K562 (cell line): ENCODE measurements at regions not wholly inside any gene's neighbourhood (a gene's known extent, or its start where the extent isn't known, plus 50 kb on each side); places are given as distances from the start of the nearest gene placed in this dataset.

Experiments used
- ATAC-seq: fragments of 200-7000 bp; cut with Tn5 transposase; 3 replicates; pipeline ENCODE4 v1.9.1; 2020; ENCODE audit warnings: moderate library complexity
- BruUV-seq: library from RNA; stranded (reverse); fragments of 400-500 nt; replicated peaks from 2 replicates; lab custom pipeline; 2021; lab: Mats Ljungman, UMichigan
- CTCF ChIA-PET: fragments of 300-600 bp; formaldehyde crosslinking; extraction: SDS; loops from one replicate; lab custom pipeline; 2021; ENCODE audit warnings: low intra/inter-chr PET ratio; lab: Yijun Ruan, JAX
- POLR2A ChIA-PET: fragments of 300-600, 350-650 bp; sonication (Branson Sonifier 250); formaldehyde crosslinking; extraction: SDS; loops from one replicate; lab custom pipeline; 2021; ENCODE audit warnings: antibody characterized with exemption, inconsistent platforms; lab: Yijun Ruan, JAX
- DNase-seq, 4 experiments: peaks; one replicate each; pipeline versions ENCODE4 v3.0.0 to v3.0.0-alpha.2; 2011 to 2018; ENCODE audit warnings: low spot score in 3 of 4, mixed read lengths in 3 of 4; ENCODE audit errors: extremely low read depth in 1 of 4
- FAIRE-seq: peaks from 2 replicates; lab custom pipeline; 2011; peaks lifted over from hg19 to GRCh38; lab: Jason Lieb, UNC
- H2AFZ ChIP-seq: 2 replicates; pipeline ENCODE4 v1.6.0; 2011; ENCODE audit warnings: low read depth, low read length, control low read depth, inconsistent platforms
- H3K27ac ChIP-seq: fragments of 200-600 bp; 3 replicates; pipeline ENCODE4 v1.8.0; 2011; ENCODE audit warnings: low read depth, mild to moderate bottlenecking, control low read depth, inconsistent platforms, low read length, moderate library complexity, mixed read lengths; ENCODE audit errors: extremely low read depth
- H3K27me3 ChIP-seq, 2 experiments: fragments of 300-600 bp in 1 of 2; 2 replicates in 1 of 2; 3 replicates in 1 of 2; pipeline versions ENCODE4 v1.6.0 to v1.8.0; 2011; ENCODE audit warnings: inconsistent platforms in 2 of 2, low read length in 2 of 2, mild to moderate bottlenecking in 1 of 2, mixed read lengths in 1 of 2, moderate library complexity in 1 of 2; ENCODE audit not compliant: control insufficient read depth in 2 of 2, insufficient read depth in 2 of 2
- H3K36me3 ChIP-seq: fragments of 300-600 bp; 3 replicates; pipeline ENCODE4 v1.8.0; 2011; ENCODE audit warnings: mild to moderate bottlenecking, low read length, inconsistent platforms; ENCODE audit not compliant: control insufficient read depth, insufficient read depth
- H3K4me1 ChIP-seq, 2 experiments: fragments of 200-600 bp in 1 of 2; replicated peaks in 1 of 2; 2 replicates in 1 of 2; 3 replicates in 1 of 2; pipeline versions ENCODE4 v1.5.1 to v1.8.0; 2011; ENCODE audit warnings: inconsistent platforms in 2 of 2, low read length in 2 of 2, mild to moderate bottlenecking in 1 of 2, mixed read lengths in 1 of 2, moderate library complexity in 1 of 2; ENCODE audit not compliant: control insufficient read depth in 2 of 2, insufficient read depth in 2 of 2
- H3K4me2 ChIP-seq: 2 replicates; pipeline ENCODE4 v1.6.1; 2011; ENCODE audit warnings: low read length, control low read depth, inconsistent platforms, mixed read lengths; ENCODE audit not compliant: insufficient read depth
- H3K4me3 ChIP-seq: fragments of 200-600 bp; sonication (generic), shearing (Covaris generic); 2 replicates; pipeline ENCODE4 v1.5.1; 2016; ENCODE audit warnings: control low read depth, inconsistent platforms
- H3K79me2 ChIP-seq: fragments of 200-600 bp; 3 replicates; pipeline ENCODE4 v1.8.0; 2011; ENCODE audit warnings: low read length, inconsistent platforms; ENCODE audit not compliant: control insufficient read depth, insufficient read depth
- H3K9ac ChIP-seq, 2 experiments: 2 replicates each; pipeline versions ENCODE4 v1.6.0 to v1.6.1; 2011; ENCODE audit warnings: low read depth in 2 of 2, low read length in 2 of 2, control low read depth in 1 of 2, inconsistent platforms in 1 of 2, mild to moderate bottlenecking in 1 of 2, mixed read lengths in 1 of 2; ENCODE audit not compliant: insufficient read depth in 1 of 2
- H3K9me1 ChIP-seq: one replicate; pipeline ENCODE4 v1.6.0; 2011; ENCODE audit warnings: inconsistent platforms, mild to moderate bottlenecking, low read length, moderate library complexity; ENCODE audit not compliant: control insufficient read depth, insufficient read depth
- H3K9me3 ChIP-seq: replicated peaks from 2 replicates; pipeline ENCODE4 v1.5.1; 2011; ENCODE audit warnings: low read depth, low read length, inconsistent platforms; ENCODE audit not compliant: control insufficient read depth, insufficient read depth
- H4K20me1 ChIP-seq: replicated peaks from 2 replicates; pipeline ENCODE4 v1.6.1; 2011; ENCODE audit warnings: low read length, inconsistent platforms, mixed read lengths; ENCODE audit not compliant: control insufficient read depth, insufficient read depth
- BACH1 ChIP-seq: fragments of 200-800 bp; sonication (Bioruptor generic); IDR thresholded peaks from 2 replicates; pipeline ENCODE4 v1.6.1; 2016; ENCODE audit warnings: missing genetic modification characterization, missing compliant biosample characterization
- CC2D1A ChIP-seq: fragments of 450-650 bp; IDR thresholded peaks from 2 replicates; pipeline ENCODE4 v1.6.1; 2017; ENCODE audit warnings: mild to moderate bottlenecking
- CTBP1 ChIP-seq: fragments of 450-650 bp; IDR thresholded peaks from 2 replicates; pipeline ENCODE4 v1.6.1; 2016; ENCODE audit warnings: borderline replicate concordance
- JUND ChIP-seq, 2 experiments: IDR thresholded peaks; 2 replicates in 1 of 2; 3 replicates in 1 of 2; pipeline ENCODE4 v1.6.1; 2011; ENCODE audit warnings: borderline replicate concordance in 2 of 2, low read depth in 2 of 2, low read length in 2 of 2, improper control_type of control experiment in 1 of 2, missing biosample characterization in 1 of 2, missing genetic modification characterization in 1 of 2, missing genetic modification reagents in 1 of 2
- KAT2B ChIP-seq: IDR thresholded peaks from one replicate; pipeline ENCODE4 v1.6.1; 2012; ENCODE audit warnings: low read depth, mild to moderate bottlenecking, control low read depth, inconsistent platforms, low read length, moderate library complexity
- KLF10 ChIP-seq: fragments of 250-450 bp; sonication (Bioruptor Pico); IDR thresholded peaks from 2 replicates; pipeline ENCODE4 v1.6.1; 2021; ENCODE audit warnings: matching md5 sums
- NFIC ChIP-seq: fragments of 450-650 bp; IDR thresholded peaks from 2 replicates; pipeline ENCODE4 v1.6.1; 2017; ENCODE audit warnings: mild to moderate bottlenecking, inconsistent platforms
- NRF1 ChIP-seq, 2 experiments: fragments of 450-650 bp; IDR thresholded peaks in 1 of 2; conservative IDR thresholded peaks in 1 of 2; 2 replicates each; pipeline ENCODE4 v1.6.1; 2014; ENCODE audit warnings: mild to moderate bottlenecking in 2 of 2
- SAFB2 ChIP-seq: fragments of 200-400 bp; formaldehyde crosslinking; IDR thresholded peaks from 2 replicates; pipeline ENCODE4 v1.6.1; 2018; ENCODE audit warnings: borderline replicate concordance, low read length, low read depth, moderate library complexity; ENCODE audit not compliant: severe bottlenecking
- SNRNP70 ChIP-seq: fragments of 200-400 bp; formaldehyde crosslinking; optimal IDR thresholded peaks from 2 replicates; pipeline ENCODE3; 2017; ENCODE audit warnings: low read depth, low read length
- SRSF3 ChIP-seq: fragments of 200-400 bp; formaldehyde crosslinking; IDR thresholded peaks from 2 replicates; pipeline ENCODE4 v1.6.1; 2016; ENCODE audit warnings: mild to moderate bottlenecking, low read length, moderate library complexity; ENCODE audit not compliant: insufficient read depth
- SUPT5H ChIP-seq: fragments of 450-650 bp; IDR thresholded peaks from 2 replicates; pipeline ENCODE4 v1.6.1; 2016
- ZC3H4 ChIP-seq: sonication (generic); formaldehyde crosslinking; IDR thresholded peaks from 2 replicates; pipeline ENCODE4 v1.9.0; 2021; ENCODE audit warnings: missing genetic modification reagents, borderline replicate concordance
- ZNF431 ChIP-seq: sonication (generic); formaldehyde crosslinking; IDR thresholded peaks from 2 replicates; pipeline ENCODE4 v1.8.0; 2022; ENCODE audit warnings: mild to moderate bottlenecking, missing genetic modification reagents
- ZNF766 ChIP-seq: fragments of 200-800 bp; sonication (Bioruptor generic); conservative IDR thresholded peaks from 2 replicates; pipeline ENCODE4 v1.6.1; 2016; ENCODE audit warnings: missing genetic modification characterization, missing compliant biosample characterization
- ZNF77 ChIP-seq: fragments of 250-450 bp; sonication (Bioruptor Pico); IDR thresholded peaks from 2 replicates; pipeline ENCODE4 v1.5.0; 2020
- ZNF778 ChIP-seq: fragments of 450-650 bp; formaldehyde crosslinking; IDR thresholded peaks from 2 replicates; pipeline ENCODE4 v1.4.0; 2020; ENCODE audit warnings: mild to moderate bottlenecking, moderate library complexity
- WGBS: fragments of 100-300 bp; shearing (Covaris generic); methylation state at CpG from one replicate; pipeline ENCODE4 v1.1.6; 2016; ENCODE audit warnings: low coverage, mixed read lengths; ENCODE audit not compliant: insufficient coverage; ENCODE audit errors: missing lambda C conversion rate; 5-methylcytosine and 5-hydroxymethylcytosine counted together
- in situ Hi-C: fragments of 300-500 bp; cut with MboI; formaldehyde crosslinking; loops from 4 replicates; pipeline ENCODE4 v1.15.0; 2018; ENCODE audit warnings: inconsistent platforms, mixed read lengths
- intact Hi-C: fragments of 100-400 bp; cut with micrococcal nuclease; formaldehyde crosslinking; loops from 2 replicates; pipeline ENCODE4 v1.14.2; 2022
- TF ChIP-seq, protein P1 (sequence below): fragments of 250-450 bp; sonication (Bioruptor Pico); IDR thresholded peaks from 2 replicates; pipeline ENCODE4 v1.8.0; 2021; ENCODE audit warnings: moderate library complexity, mild to moderate bottlenecking, inconsistent platforms
- TF ChIP-seq, protein P2 (sequence below): sonication (generic); formaldehyde crosslinking; IDR thresholded peaks from 2 replicates; pipeline ENCODE4 v1.8.0; 2022; ENCODE audit warnings: mild to moderate bottlenecking, missing genetic modification reagents

DNA sequence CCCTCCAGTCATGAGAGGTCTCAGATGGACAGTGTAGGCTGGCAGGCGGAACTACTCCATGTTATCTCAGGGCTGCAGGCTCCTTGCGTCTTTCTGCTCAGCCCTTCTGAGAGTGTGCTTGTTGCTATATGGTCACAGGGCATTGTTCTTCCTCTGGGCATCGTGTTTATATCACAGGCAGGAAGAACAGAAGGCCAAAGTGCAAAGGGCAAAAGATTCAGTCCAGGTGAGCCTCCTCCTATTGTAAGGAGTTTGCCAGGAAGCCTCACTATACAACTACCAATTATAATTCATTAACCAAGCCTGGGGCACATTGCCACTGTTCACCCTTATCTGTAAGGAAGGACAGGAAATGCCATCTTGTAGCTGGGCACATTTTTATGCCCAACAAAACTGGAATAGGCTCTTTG is 195.5 kb upstream of the KITLG start:
- no peak overlapping the region for H3K27ac ChIP-seq
- 2% methylated on average over 3 of the region's 3 CpGs for WGBS
- no peaks in the 10 kb centered on the region for H4K20me1 ChIP-seq
- H3K27me3 ChIP-seq = no peaks in the 10 kb centered on the region
- ATAC-seq (no peak), DNase-seq (no peak), FAIRE-seq (no peak)
- no peak overlapping the region for H3K4me2 ChIP-seq
- in situ Hi-C loops = no loop called here
- POLR2A ChIA-PET = no interaction called here
- TF ChIP-seq NRF1 (conservative IDR thresholded peaks at IDR 0.05 in 1 of 2, IDR thresholded peaks at IDR 0.05 in 1 of 2) (no peak), KAT2B (no peak), SAFB2 (no peak), ZC3H4 (CRISPR knock-in tag) (no peak), ZNF766 (CRISPR knock-in tag) (no peak), KLF10 (CRISPR knock-in tag) (no peak), ZNF778 (CRISPR knock-in tag) (no peak), SRSF3 (no peak), SUPT5H (no peak), CC2D1A (no peak), ZNF431 (CRISPR knock-in tag) (no peak), BACH1 (tag) (no peak), NFIC (no peak), ZNF77 (CRISPR knock-in tag) (no peak), SNRNP70 (no peak), JUND (IDR thresholded peaks at IDR 0.05; ENCODE audit: borderline replicate concordance, low read depth, low read length) (no peak), JUND (tag; IDR thresholded peaks at IDR 0.05; ENCODE audit: borderline replicate concordance, low read depth, low read length) (no peak), CTBP1 (no peak)
- TF ChIP-seq, protein P1, sequence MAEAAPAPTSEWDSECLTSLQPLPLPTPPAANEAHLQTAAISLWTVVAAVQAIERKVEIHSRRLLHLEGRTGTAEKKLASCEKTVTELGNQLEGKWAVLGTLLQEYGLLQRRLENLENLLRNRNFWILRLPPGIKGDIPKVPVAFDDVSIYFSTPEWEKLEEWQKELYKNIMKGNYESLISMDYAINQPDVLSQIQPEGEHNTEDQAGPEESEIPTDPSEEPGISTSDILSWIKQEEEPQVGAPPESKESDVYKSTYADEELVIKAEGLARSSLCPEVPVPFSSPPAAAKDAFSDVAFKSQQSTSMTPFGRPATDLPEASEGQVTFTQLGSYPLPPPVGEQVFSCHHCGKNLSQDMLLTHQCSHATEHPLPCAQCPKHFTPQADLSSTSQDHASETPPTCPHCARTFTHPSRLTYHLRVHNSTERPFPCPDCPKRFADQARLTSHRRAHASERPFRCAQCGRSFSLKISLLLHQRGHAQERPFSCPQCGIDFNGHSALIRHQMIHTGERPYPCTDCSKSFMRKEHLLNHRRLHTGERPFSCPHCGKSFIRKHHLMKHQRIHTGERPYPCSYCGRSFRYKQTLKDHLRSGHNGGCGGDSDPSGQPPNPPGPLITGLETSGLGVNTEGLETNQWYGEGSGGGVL (CRISPR knock-in tag) = no peak
- TF ChIP-seq, protein P2, sequence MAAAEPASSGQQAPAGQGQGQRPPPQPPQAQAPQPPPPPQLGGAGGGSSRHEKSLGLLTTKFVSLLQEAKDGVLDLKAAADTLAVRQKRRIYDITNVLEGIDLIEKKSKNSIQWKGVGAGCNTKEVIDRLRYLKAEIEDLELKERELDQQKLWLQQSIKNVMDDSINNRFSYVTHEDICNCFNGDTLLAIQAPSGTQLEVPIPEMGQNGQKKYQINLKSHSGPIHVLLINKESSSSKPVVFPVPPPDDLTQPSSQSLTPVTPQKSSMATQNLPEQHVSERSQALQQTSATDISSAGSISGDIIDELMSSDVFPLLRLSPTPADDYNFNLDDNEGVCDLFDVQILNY (CRISPR knock-in tag) = no peak
- no peaks in the 10 kb centered on the region for H3K36me3 ChIP-seq
- no peak overlapping the region for H2AFZ ChIP-seq
- H3K9ac ChIP-seq = no peak overlapping the region
- CTCF ChIA-PET = no interaction called here
- H3K9me3 ChIP-seq = no peaks in the 10 kb centered on the region; the same call in 1 of the 2 replicates
- H3K79me2 ChIP-seq = no peaks in the 10 kb centered on the region
- BruUV-seq = no TSS peak
- intact Hi-C loops = no loop called here
- no peak overlapping the region for H3K4me3 ChIP-seq
- no peaks in the 10 kb centered on the region for H3K9me1 ChIP-seq
- no peaks in the 10 kb centered on the region for H3K4me1 ChIP-seq
